Keratinocyte (primary cell): ENCODE measurements at regions not wholly inside any gene's neighbourhood (a gene's known extent, or its start where the extent isn't known, plus 50 kb on each side); places are given as distances from the start of the nearest gene placed in this dataset.

ENCODE experiments used
- EZH2 ChIP-seq: IDR thresholded peaks from one replicate; pipeline ENCODE4 v1.6.1; 2012; ENCODE audit warnings: inconsistent platforms, mild to moderate bottlenecking, low read length, moderate library complexity
- TF ChIP-seq, protein P1 (sequence below), 3 experiments: IDR thresholded peaks in 1 of 3; conservative IDR thresholded peaks in 1 of 3; optimal IDR thresholded peaks in 1 of 3; 2 replicates in 2 of 3; 3 replicates in 1 of 3; pipeline versions ENCODE3 to v1.5.1; 2011; ENCODE audit warnings: low read length in 3 of 3, mild to moderate bottlenecking in 3 of 3, moderate library complexity in 2 of 3, control low read depth in 1 of 3, inconsistent platforms in 1 of 3; ENCODE audit not compliant: insufficient read depth in 2 of 3; ENCODE audit errors: extremely low read depth in 1 of 3

DNA sequence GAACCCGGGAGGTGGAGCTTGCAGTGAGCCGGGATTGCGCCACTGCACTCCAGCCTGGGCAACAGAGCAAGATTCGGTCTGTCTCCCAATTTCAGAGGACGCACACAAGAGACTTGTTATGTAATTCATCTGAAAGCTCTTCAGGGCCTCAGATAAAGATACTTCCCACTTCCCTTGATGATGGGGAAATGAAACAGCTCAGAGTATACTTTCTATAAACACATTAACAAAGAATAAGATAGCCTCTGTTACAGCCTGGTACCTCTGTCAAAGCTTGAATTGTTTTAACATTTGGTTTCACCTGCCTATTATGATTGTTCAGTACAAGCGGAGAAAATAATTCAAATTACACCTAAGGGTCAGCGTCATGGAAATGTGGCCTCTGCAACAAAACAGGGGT, 622.9 kb upstream of the ADGRL4 start:
- TF ChIP-seq, protein P1, sequence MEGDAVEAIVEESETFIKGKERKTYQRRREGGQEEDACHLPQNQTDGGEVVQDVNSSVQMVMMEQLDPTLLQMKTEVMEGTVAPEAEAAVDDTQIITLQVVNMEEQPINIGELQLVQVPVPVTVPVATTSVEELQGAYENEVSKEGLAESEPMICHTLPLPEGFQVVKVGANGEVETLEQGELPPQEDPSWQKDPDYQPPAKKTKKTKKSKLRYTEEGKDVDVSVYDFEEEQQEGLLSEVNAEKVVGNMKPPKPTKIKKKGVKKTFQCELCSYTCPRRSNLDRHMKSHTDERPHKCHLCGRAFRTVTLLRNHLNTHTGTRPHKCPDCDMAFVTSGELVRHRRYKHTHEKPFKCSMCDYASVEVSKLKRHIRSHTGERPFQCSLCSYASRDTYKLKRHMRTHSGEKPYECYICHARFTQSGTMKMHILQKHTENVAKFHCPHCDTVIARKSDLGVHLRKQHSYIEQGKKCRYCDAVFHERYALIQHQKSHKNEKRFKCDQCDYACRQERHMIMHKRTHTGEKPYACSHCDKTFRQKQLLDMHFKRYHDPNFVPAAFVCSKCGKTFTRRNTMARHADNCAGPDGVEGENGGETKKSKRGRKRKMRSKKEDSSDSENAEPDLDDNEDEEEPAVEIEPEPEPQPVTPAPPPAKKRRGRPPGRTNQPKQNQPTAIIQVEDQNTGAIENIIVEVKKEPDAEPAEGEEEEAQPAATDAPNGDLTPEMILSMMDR (optimal IDR thresholded peaks at IDR 0.05 in 1 of 3, IDR thresholded peaks at IDR 0.05 in 1 of 3, conservative IDR thresholded peaks at IDR 0.05 in 1 of 3; ENCODE audit: extremely low read depth in 1 of 3, insufficient read depth in 2 of 3, low read length in 3 of 3): no peak
- no peak for TF ChIP-seq EZH2
